Fibroblast of mammary gland (primary cell): ENCODE measurements at regions not wholly inside any gene's neighbourhood (a gene's known extent, or its start where the extent isn't known, plus 50 kb on each side); places are given as distances from the start of the nearest gene placed in this dataset.
"Not testable (repeated sequence)": the region's sequence is repeated elsewhere in the genome, so short reads cannot be mapped to it uniquely, and the experiment has no call there.

Experiments used
- DNase-seq: peaks from one replicate; pipeline ENCODE4 v3.0.0-alpha.2; 2010; ENCODE audit warnings: low read depth
- H3K4me3 ChIP-seq: 2 replicates; pipeline ENCODE4 v1.5.1; 2011; ENCODE audit warnings: low read depth, mild to moderate bottlenecking, low read length, moderate library complexity; ENCODE audit not compliant: control insufficient read depth
- CTCF ChIP-seq: conservative IDR thresholded peaks from 2 replicates; pipeline ENCODE4 v1.5.1; 2011; ENCODE audit warnings: low read depth, low read length, inconsistent platforms; ENCODE audit not compliant: control insufficient read depth, insufficient read depth

GRCh38 chr4:181021213-181021612 is 1222.0 kb upstream of the TENM3 start:
- DNase-seq = no peak
- no peak overlapping the region for H3K4me3 ChIP-seq
- TF ChIP-seq CTCF = no peak

GRCh38 chr4:181030135-181030921 is 1212.9 kb upstream of the TENM3 start:
- DNase-seq = peak; percentile 96
- H3K4me3 ChIP-seq = not testable (repeated sequence)

- TF ChIP-seq CTCF = no peak
- DNase-seq = peak; percentile 96
- H3K4me3 ChIP-seq = no peak overlapping the region
Measured at GRCh38 chr4:181030961-181031360, 1212.2 kb upstream of the TENM3 start.

DNA sequence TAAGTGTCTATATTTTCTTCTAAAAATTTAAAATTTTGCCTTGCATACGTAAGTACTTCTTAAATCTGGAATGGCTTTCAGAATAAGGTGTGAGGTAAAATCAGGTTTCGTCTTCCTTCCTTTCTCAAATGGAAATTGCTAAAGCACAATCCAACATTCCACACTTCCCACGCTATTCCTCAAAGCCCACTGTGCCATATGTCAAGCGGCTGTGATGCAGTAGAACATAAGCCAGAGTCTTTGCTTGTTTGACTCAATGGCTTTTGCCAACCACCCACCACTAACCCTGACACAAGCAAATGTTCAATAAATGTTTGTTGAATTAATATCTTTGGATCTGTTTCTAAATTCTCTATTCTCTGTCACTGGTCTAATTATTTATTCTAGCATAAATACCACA is 1199.7 kb upstream of the TENM3 start:
- TF ChIP-seq CTCF = no peak
- DNase-seq = peak; percentile 48
- no peak overlapping the region for H3K4me3 ChIP-seq

DNA sequence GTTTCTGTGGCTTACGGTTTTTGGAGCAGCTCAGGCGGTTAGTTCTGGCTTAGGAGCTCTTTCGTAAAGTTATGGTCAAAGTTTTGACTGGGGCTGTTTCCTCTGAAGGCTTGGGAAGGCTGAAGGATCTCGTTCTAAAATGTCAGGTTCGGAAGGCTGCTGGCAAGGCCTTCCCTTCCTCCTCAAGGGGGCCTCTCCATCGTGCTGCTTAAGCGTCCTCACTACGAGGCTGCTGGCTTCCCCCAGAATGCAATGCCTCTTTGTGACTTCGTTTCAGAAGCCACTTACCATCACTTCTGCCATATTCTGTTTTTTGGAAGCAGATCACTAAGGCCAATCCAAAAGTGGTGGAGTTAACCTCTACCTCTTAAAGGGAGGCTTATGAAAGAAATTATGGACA is 1196.4 kb upstream of the TENM3 start:
- no peak overlapping the region for H3K4me3 ChIP-seq
- no peak for TF ChIP-seq CTCF
- DNase-seq = no peak

DNA sequence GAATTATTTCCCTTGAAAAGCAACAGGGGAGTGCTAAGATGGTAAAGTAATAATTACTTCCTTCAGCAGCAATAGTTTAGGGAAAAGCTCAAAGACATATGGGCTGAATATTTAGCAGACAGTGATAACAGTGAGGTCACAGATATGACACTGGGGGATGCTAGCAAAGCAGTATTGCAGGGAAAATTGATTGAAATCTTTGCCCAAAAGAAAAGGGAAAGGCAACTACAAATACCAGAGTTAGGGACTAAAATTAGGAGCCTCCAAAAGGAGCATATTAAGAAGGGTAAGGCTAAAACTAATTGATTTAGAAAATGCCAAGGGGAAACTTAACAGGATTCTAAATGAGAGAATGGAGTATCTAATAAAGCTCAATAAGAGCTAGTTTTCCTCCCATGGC is 1191.3 kb upstream of the TENM3 start:
- H3K4me3 ChIP-seq = no peak overlapping the region
- TF ChIP-seq CTCF = no peak
- no peak for DNase-seq

DNA sequence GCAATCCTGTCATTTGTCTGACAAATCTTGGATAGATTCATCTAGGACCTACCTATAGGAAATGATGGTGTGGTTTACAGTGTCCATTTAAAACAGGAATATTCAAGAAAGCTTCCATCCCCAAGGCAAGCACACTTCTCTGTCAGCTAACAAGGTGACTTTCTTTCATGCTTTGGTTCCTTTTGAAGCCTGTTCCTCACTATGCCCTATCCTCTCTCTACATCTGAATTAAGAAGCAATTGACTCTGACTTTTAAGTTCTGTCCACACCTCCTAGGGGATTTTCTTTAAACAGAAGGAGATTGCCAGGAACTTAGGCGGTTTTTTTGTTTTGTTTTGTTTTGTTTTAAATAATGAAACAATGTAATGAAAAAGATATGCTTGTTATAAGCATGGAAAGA is 1181.4 kb upstream of the TENM3 start:
- no peak for TF ChIP-seq CTCF
- H3K4me3 ChIP-seq = no peak overlapping the region
- no peak for DNase-seq
